22Rv1 (cell line): ENCODE measurements at regions not wholly inside any gene's neighbourhood (a gene's known extent, or its start where the extent isn't known, plus 50 kb on each side); places are given as distances from the start of the nearest gene placed in this dataset.

Experiments used
- ZFX ChIP-seq: fragments of 450-650 bp; IDR thresholded peaks from 2 replicates; pipeline ENCODE4 v1.6.1; 2017; ENCODE audit warnings: antibody characterized with exemption, borderline replicate concordance
- TF ChIP-seq, protein P1 (sequence below): fragments of 450-650 bp; IDR thresholded peaks from 2 replicates; pipeline ENCODE4 v1.5.1; 2017; ENCODE audit warnings: mild to moderate bottlenecking

DNA sequence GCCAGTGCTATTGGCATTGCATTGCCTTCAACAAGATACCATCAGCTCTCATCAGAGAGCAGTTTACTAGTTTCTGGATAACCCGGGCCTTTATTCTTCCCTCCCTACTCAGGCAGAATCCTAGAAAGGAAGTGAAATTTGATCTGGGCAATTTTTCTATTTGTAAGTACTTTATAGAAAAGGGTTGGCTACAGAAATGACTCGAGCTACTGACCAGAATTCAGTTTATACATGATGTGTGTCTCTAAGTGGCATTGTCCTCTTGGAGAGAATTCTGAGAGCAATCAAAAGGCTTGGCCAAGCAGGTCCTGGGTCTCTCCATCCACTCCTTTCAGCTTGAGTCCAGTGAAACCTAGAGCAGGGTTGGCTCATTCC is 192.7 kb upstream of the LEF1 start:
- TF ChIP-seq, protein P1, sequence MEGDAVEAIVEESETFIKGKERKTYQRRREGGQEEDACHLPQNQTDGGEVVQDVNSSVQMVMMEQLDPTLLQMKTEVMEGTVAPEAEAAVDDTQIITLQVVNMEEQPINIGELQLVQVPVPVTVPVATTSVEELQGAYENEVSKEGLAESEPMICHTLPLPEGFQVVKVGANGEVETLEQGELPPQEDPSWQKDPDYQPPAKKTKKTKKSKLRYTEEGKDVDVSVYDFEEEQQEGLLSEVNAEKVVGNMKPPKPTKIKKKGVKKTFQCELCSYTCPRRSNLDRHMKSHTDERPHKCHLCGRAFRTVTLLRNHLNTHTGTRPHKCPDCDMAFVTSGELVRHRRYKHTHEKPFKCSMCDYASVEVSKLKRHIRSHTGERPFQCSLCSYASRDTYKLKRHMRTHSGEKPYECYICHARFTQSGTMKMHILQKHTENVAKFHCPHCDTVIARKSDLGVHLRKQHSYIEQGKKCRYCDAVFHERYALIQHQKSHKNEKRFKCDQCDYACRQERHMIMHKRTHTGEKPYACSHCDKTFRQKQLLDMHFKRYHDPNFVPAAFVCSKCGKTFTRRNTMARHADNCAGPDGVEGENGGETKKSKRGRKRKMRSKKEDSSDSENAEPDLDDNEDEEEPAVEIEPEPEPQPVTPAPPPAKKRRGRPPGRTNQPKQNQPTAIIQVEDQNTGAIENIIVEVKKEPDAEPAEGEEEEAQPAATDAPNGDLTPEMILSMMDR, result no peak
- TF ChIP-seq ZFX, result no peak
